ENCODE measurements at regions not wholly inside any gene's neighbourhood (a gene's known extent, or its start where the extent isn't known, plus 50 kb on each side); places are given as distances from the start of the nearest gene placed in this dataset.
"Not testable (repeated sequence)": the region's sequence is repeated elsewhere in the genome, so short reads cannot be mapped to it uniquely, and the experiment has no call there.

DNA sequence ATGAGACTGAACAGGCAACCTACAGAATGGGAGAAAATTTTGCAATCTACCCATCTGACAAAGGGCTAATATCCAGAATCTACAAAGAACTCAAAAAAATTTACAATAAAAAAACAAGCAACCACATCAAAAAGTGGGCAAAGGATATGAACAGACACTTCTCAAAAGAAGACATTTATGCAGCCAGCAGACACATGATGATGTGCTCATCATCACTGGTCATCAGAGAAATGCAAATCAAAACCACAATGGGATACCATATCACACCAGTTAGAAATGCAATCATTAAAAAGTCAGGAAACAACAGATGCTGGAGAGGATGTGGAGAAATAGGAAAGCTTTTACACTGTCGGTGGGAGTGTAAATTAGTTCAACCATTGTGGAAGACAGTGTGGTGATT lies 51.7 kb upstream of the PAXBP1 start:
- H3K4me3 ChIP-seq (ENCODE audit: low read depth, low read length); DNase-seq (ENCODE audit: low read depth): not testable (repeated sequence)

DNA sequence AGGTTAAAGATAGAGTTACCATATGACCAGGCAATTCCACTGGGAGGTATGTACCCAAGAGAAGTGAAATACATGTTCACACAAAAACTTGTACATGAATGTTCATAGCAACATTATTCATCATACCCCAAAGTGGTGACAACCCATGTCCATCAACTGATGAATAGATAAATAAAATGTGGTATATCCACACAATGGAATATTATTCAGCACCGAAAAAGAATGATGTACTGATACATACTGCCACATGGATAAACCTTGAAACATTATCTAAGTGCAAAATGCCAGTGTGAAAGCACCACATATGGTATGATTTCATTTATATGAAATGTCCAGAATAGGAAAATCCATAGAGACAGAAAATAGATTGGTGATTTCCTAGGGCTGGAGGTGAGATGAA lies 53.4 kb upstream of the PAXBP1 start:
- no peak overlapping the region for H3K4me3 ChIP-seq (ENCODE audit: low read depth, low read length)
- TF ChIP-seq, protein P1, sequence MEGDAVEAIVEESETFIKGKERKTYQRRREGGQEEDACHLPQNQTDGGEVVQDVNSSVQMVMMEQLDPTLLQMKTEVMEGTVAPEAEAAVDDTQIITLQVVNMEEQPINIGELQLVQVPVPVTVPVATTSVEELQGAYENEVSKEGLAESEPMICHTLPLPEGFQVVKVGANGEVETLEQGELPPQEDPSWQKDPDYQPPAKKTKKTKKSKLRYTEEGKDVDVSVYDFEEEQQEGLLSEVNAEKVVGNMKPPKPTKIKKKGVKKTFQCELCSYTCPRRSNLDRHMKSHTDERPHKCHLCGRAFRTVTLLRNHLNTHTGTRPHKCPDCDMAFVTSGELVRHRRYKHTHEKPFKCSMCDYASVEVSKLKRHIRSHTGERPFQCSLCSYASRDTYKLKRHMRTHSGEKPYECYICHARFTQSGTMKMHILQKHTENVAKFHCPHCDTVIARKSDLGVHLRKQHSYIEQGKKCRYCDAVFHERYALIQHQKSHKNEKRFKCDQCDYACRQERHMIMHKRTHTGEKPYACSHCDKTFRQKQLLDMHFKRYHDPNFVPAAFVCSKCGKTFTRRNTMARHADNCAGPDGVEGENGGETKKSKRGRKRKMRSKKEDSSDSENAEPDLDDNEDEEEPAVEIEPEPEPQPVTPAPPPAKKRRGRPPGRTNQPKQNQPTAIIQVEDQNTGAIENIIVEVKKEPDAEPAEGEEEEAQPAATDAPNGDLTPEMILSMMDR (IDR thresholded peaks at IDR 0.05; ENCODE audit: insufficient read depth, low read length), result no peak
- no peak for DNase-seq (ENCODE audit: low read depth)

DNA sequence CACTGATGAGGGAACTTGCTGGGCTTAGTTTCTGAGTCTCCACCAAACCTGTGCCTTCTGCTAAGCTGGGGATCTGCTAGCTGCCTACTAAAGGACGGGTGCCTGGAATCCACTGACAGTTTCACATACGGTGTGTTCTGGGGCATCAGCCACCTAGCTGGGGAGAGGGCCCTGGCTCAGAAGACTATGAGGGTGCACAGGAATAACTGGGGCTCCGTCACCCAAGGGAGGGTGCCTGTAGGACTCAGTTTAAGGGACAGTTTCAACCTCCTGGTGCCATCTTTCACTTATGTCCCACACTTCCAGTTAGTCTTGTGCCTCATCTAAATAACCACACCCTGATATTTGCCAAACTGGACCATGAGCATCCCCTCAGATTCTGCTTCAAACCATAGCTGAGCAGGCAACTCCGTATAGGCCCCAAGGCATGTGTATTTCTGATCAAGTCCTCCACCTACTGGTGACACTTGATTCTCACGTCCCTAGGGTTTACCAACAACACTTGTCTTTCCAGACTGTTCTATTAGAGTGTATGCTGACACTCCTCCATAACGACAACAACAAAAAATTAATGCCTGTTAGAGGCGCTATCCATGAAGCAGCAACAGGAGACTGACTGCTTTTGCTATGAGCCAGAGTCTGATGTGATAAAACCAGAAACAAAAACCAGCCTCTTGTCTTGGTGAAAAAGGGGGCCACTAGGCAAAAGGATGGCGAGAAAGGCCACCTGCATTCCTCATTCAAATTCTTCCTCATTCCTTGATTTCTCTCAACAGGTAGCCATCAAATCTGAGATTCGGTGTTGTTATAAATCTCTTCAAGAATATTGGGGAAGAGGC lies 55.0 kb upstream of the PAXBP1 start:
- no peak overlapping the region for H3K4me3 ChIP-seq (ENCODE audit: low read depth, low read length)
- TF ChIP-seq, protein P1 (IDR thresholded peaks at IDR 0.05; ENCODE audit: insufficient read depth, low read length), result peak; percentile 62
- DNase-seq (ENCODE audit: low read depth), result peak; percentile 80

GRCh38 chr21:32828908-32829307 lies 57.4 kb upstream of the PAXBP1 start:
- no peak overlapping the region for H3K4me3 ChIP-seq (ENCODE audit: low read depth, low read length)
- TF ChIP-seq, protein P1 (IDR thresholded peaks at IDR 0.05; ENCODE audit: insufficient read depth, low read length), result no peak
- DNase-seq (ENCODE audit: low read depth), result no peak

DNA sequence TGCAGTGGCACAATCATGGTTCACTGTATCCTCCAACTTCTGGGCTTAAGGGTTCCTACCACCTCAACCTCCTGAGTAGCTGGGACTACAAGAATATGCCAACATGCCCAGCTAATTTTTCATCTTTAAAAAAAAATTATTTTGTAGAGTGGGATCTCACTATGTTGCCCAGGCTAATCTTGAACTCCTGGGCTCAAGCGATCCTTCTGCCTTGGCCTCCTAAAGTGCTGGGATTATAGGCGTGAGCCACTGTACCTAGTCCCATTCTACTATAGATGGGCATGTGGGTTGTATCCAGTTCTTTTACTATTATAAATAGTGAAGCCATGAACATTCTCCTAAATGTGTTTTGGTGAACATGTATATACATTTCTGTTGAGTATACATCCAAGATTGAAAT lies 57.9 kb upstream of the PAXBP1 start:
- DNase-seq (ENCODE audit: low read depth), result no peak
- no peak overlapping the region for H3K4me3 ChIP-seq (ENCODE audit: low read depth, low read length)
- TF ChIP-seq, protein P1 (IDR thresholded peaks at IDR 0.05; ENCODE audit: insufficient read depth, low read length), result no peak

GRCh38 chr21:32831779-32832178 lies 60.2 kb upstream of the PAXBP1 start:
- DNase-seq (ENCODE audit: low read depth); H3K4me3 ChIP-seq (ENCODE audit: low read depth, low read length): not testable (repeated sequence)

DNA sequence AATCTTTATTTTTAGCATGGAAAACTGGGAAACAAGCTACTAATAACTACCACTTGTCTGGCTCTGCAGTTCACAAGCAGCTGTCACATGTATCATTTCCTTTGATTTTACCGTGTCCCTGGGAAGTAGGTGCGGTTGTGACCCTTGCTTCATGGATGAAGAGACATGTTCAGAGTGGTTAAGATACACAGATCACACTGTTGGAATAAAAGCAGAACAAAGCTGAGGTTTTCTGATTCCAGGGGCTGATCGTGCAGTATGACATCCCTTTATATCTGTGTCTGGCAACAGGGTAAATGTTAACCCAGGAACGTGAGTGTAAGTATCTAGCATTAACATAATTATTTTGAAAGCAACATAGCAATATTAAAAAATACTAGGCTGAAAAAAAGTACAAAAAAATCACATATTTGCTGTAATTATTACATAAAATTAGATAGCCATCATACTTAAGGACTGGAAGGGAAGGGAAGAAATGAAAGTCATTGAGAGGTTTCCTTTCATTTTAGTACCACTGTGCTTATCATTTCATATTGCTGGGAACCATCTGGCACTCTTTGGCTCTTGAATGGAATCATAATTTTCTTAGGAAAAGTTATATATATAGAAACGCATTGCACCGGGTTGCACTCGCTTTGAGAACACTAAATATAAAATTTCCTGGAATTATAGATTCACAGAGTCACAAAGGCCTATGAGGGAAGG lies 62.8 kb upstream of the PAXBP1 start:
- H3K4me3 ChIP-seq (ENCODE audit: low read depth, low read length), result no peak overlapping the region
- no peak for DNase-seq (ENCODE audit: low read depth)
- TF ChIP-seq, protein P1 (IDR thresholded peaks at IDR 0.05; ENCODE audit: insufficient read depth, low read length), result no peak

- no peak for DNase-seq (ENCODE audit: low read depth)
- TF ChIP-seq, protein P1 (IDR thresholded peaks at IDR 0.05; ENCODE audit: insufficient read depth, low read length), result no peak
- no peak overlapping the region for H3K4me3 ChIP-seq (ENCODE audit: low read depth, low read length)
Measured at GRCh38 chr21:32834916-32835235, 63.3 kb upstream of the PAXBP1 start.

Data from fibroblast of the aortic adventitia (primary cell).